COLO829 (cell line): ENCODE measurements at regions not wholly inside any gene's neighbourhood (a gene's known extent, or its start where the extent isn't known, plus 50 kb on each side); places are given as distances from the start of the nearest gene placed in this dataset.
"Not testable (repeated sequence)": the region's sequence is repeated elsewhere in the genome, so short reads cannot be mapped to it uniquely, and the experiment has no call there.

ENCODE experiments used
- DNase-seq: peaks from one replicate; pipeline ENCODE4 v3.0.0; 2012; ENCODE audit warnings: low spot score

- no peak for DNase-seq
Measured at GRCh38 chr1:198411240-198411639, 129.2 kb downstream of the ATP6V1G3 start.

- no peak for DNase-seq
Measured at GRCh38 chr1:198408716-198409115, 131.8 kb downstream of the ATP6V1G3 start.

GRCh38 chr1:198404632-198405031 lies 135.8 kb downstream of the ATP6V1G3 start:
- DNase-seq, result not testable (repeated sequence)

- no peak for DNase-seq
Measured at GRCh38 chr1:198400063-198400462, 140.4 kb downstream of the ATP6V1G3 start.

- DNase-seq, result no peak
Measured at GRCh38 chr1:198399452-198399851, 141.0 kb downstream of the ATP6V1G3 start.

- no peak for DNase-seq
Measured at GRCh38 chr1:198397208-198397808, 143.2 kb downstream of the ATP6V1G3 start.

- DNase-seq, result no peak
Measured at GRCh38 chr1:198391393-198392020, 149.0 kb downstream of the ATP6V1G3 start.

- DNase-seq, result no peak
Measured at GRCh38 chr1:198387587-198387986, 152.9 kb downstream of the ATP6V1G3 start.

GRCh38 chr1:198380275-198380674 lies 160.2 kb downstream of the ATP6V1G3 start:
- no peak for DNase-seq

- DNase-seq, result no peak
Measured at GRCh38 chr1:198377702-198378101, 162.8 kb downstream of the ATP6V1G3 start.

- DNase-seq, result no peak
Measured at GRCh38 chr1:198374288-198374687, 166.2 kb downstream of the ATP6V1G3 start.

- DNase-seq, result no peak
Measured at GRCh38 chr1:198373376-198373775, 167.1 kb downstream of the ATP6V1G3 start.
